Panc1 (cell line): ENCODE measurements at regions not wholly inside any gene's neighbourhood (a gene's known extent, or its start where the extent isn't known, plus 50 kb on each side); places are given as distances from the start of the nearest gene placed in this dataset.

Experiments
- CTCF ChIP-seq: fragments of 450-650 bp; IDR thresholded peaks from 2 replicates; pipeline ENCODE4 v1.5.1; 2017; ENCODE audit warnings: mild to moderate bottlenecking
- POLR2AphosphoS5 ChIP-seq: IDR thresholded peaks from 2 replicates; pipeline ENCODE4 v1.6.1; 2012; ENCODE audit warnings: mild to moderate bottlenecking, low read depth, low read length, moderate library complexity
- SIN3A ChIP-seq: IDR thresholded peaks from 2 replicates; pipeline ENCODE4 v1.6.1; 2012; ENCODE audit warnings: low read depth, mild to moderate bottlenecking, low read length, moderate library complexity, borderline replicate concordance; ENCODE audit not compliant: insufficient read depth
- TCF7L2 ChIP-seq: IDR thresholded peaks from 2 replicates; pipeline ENCODE4 v1.6.1; 2011; ENCODE audit warnings: mild to moderate bottlenecking, low read depth, low read length, inconsistent platforms
- TF ChIP-seq, protein P1 (sequence below), 2 experiments: IDR thresholded peaks; 2 replicates each; pipeline ENCODE4 v1.6.1; 2011 to 2012; ENCODE audit warnings: low read depth in 2 of 2, control low read depth in 1 of 2, low read length in 1 of 2, mild to moderate bottlenecking in 1 of 2, moderate library complexity in 1 of 2; ENCODE audit not compliant: insufficient read depth in 1 of 2

DNA sequence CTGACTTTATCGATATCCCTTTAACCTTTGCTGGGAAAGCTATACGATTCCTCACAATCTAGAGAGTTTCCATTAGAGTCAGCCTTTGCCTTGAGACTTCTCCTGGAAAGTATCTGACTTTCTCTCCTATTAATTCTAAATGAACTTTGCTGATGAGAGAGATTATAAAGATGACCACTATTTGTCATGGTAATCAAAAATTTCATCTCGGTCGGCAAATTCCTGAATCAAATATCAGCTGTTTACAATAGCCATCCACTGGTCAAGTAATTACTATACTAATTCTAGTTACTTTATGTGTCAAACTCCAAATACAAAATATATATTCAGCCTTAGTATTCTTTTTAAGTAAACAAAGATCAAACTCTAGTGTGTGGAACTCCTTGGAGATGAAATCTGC is 164.4 kb upstream of the ITGA1 start:
- no peak for TF ChIP-seq CTCF
- no peak for TF ChIP-seq POLR2AphosphoS5
- no peak for TF ChIP-seq SIN3A
- no peak for TF ChIP-seq TCF7L2
- TF ChIP-seq, protein P1, sequence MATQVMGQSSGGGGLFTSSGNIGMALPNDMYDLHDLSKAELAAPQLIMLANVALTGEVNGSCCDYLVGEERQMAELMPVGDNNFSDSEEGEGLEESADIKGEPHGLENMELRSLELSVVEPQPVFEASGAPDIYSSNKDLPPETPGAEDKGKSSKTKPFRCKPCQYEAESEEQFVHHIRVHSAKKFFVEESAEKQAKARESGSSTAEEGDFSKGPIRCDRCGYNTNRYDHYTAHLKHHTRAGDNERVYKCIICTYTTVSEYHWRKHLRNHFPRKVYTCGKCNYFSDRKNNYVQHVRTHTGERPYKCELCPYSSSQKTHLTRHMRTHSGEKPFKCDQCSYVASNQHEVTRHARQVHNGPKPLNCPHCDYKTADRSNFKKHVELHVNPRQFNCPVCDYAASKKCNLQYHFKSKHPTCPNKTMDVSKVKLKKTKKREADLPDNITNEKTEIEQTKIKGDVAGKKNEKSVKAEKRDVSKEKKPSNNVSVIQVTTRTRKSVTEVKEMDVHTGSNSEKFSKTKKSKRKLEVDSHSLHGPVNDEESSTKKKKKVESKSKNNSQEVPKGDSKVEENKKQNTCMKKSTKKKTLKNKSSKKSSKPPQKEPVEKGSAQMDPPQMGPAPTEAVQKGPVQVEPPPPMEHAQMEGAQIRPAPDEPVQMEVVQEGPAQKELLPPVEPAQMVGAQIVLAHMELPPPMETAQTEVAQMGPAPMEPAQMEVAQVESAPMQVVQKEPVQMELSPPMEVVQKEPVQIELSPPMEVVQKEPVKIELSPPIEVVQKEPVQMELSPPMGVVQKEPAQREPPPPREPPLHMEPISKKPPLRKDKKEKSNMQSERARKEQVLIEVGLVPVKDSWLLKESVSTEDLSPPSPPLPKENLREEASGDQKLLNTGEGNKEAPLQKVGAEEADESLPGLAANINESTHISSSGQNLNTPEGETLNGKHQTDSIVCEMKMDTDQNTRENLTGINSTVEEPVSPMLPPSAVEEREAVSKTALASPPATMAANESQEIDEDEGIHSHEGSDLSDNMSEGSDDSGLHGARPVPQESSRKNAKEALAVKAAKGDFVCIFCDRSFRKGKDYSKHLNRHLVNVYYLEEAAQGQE (IDR thresholded peaks at IDR 0.05; ENCODE audit: insufficient read depth in 1 of 2, low read depth in 2 of 2, low read length in 1 of 2): no peak
